ENCODE measurements at regions not wholly inside any gene's neighbourhood (a gene's known extent, or its start where the extent isn't known, plus 50 kb on each side); places are given as distances from the start of the nearest gene placed in this dataset.

GRCh38 chr16:80350061-80350460, 190.7 kb upstream of the DYNLRB2 start:
- no peak overlapping the region for H3K4me3 ChIP-seq (ENCODE audit: low read depth in 1 of 2, low read length in 2 of 2)
- no peaks in the 10 kb centered on the region for H3K36me3 ChIP-seq (ENCODE audit: insufficient read depth, low read length)
- no peaks in the 10 kb centered on the region for H3K4me1 ChIP-seq (ENCODE audit: insufficient read depth, low read length)
- no peaks in the 10 kb centered on the region for H3K27me3 ChIP-seq (ENCODE audit: control insufficient read depth in 1 of 2, insufficient read depth in 2 of 2, low read length in 2 of 2)
- H3K9ac ChIP-seq (ENCODE audit: low read length) = no peak overlapping the region
- no peaks in the 10 kb centered on the region for H3K9me3 ChIP-seq (ENCODE audit: low read length)
- no peak overlapping the region for H3K27ac ChIP-seq (ENCODE audit: low read depth, low read length)

GRCh38 chr16:80347900-80348299, 192.9 kb upstream of the DYNLRB2 start:
- Histone ChIP-seq H3K27me3 (ENCODE audit: control insufficient read depth in 1 of 2, insufficient read depth in 2 of 2, low read length in 2 of 2) (no peaks in the 10 kb centered on the region), H3K36me3 (ENCODE audit: insufficient read depth, low read length) (no peaks in the 10 kb centered on the region), H3K4me3 (ENCODE audit: low read depth in 1 of 2, low read length in 2 of 2) (no peak overlapping the region), H3K4me1 (ENCODE audit: insufficient read depth, low read length) (no peaks in the 10 kb centered on the region), H3K9ac (ENCODE audit: low read length) (no peak overlapping the region), H3K9me3 (ENCODE audit: low read length) (no peaks in the 10 kb centered on the region), H3K27ac (ENCODE audit: low read depth, low read length) (no peak overlapping the region)

GRCh38 chr16:80347002-80347401, 193.8 kb upstream of the DYNLRB2 start:
- Histone ChIP-seq H3K9ac (ENCODE audit: low read length) (no peak overlapping the region), H3K9me3 (ENCODE audit: low read length) (no peaks in the 10 kb centered on the region), H3K27ac (ENCODE audit: low read depth, low read length) (no peak overlapping the region), H3K36me3 (ENCODE audit: insufficient read depth, low read length) (no peaks in the 10 kb centered on the region), H3K4me3 (ENCODE audit: low read depth in 1 of 2, low read length in 2 of 2) (no peak overlapping the region), H3K27me3 (ENCODE audit: control insufficient read depth in 1 of 2, insufficient read depth in 2 of 2, low read length in 2 of 2) (no peaks in the 10 kb centered on the region), H3K4me1 (ENCODE audit: insufficient read depth, low read length) (no peaks in the 10 kb centered on the region)

GRCh38 chr16:80346111-80346632, 194.6 kb upstream of the DYNLRB2 start:
- no peak overlapping the region for H3K9ac ChIP-seq (ENCODE audit: low read length)
- H3K27me3 ChIP-seq (ENCODE audit: control insufficient read depth in 1 of 2, insufficient read depth in 2 of 2, low read length in 2 of 2) = no peaks in the 10 kb centered on the region
- H3K4me3 ChIP-seq (ENCODE audit: low read depth in 1 of 2, low read length in 2 of 2) = no peak overlapping the region
- H3K4me1 ChIP-seq (ENCODE audit: insufficient read depth, low read length) = no peaks in the 10 kb centered on the region
- H3K36me3 ChIP-seq (ENCODE audit: insufficient read depth, low read length) = no peaks in the 10 kb centered on the region
- no peaks in the 10 kb centered on the region for H3K9me3 ChIP-seq (ENCODE audit: low read length)
- no peak overlapping the region for H3K27ac ChIP-seq (ENCODE audit: low read depth, low read length)

- H3K27ac ChIP-seq (ENCODE audit: low read depth, low read length) = no peak overlapping the region
Observed at GRCh38 chr16:80345701-80346100, 195.1 kb upstream of the DYNLRB2 start.

GRCh38 chr16:80344570-80344969, 196.2 kb upstream of the DYNLRB2 start:
- H3K36me3 ChIP-seq (ENCODE audit: insufficient read depth, low read length) = no peaks in the 10 kb centered on the region

More at GRCh38 chr16:80345701-80346100, 195.1 kb upstream of the DYNLRB2 start:
- Histone ChIP-seq H3K9me3 (ENCODE audit: low read length) (no peaks in the 10 kb centered on the region), H3K4me1 (ENCODE audit: insufficient read depth, low read length) (no peaks in the 10 kb centered on the region), H3K27me3 (ENCODE audit: control insufficient read depth in 1 of 2, insufficient read depth in 2 of 2, low read length in 2 of 2) (no peaks in the 10 kb centered on the region), H3K4me3 (ENCODE audit: low read depth in 1 of 2, low read length in 2 of 2) (no peak overlapping the region), H3K9ac (ENCODE audit: low read length) (no peak overlapping the region), H3K36me3 (ENCODE audit: insufficient read depth, low read length) (no peaks in the 10 kb centered on the region)

GRCh38 chr16:80341263-80341662, 199.5 kb upstream of the DYNLRB2 start:
- H3K27ac ChIP-seq (ENCODE audit: low read depth, low read length) = no peak overlapping the region
- no peaks in the 10 kb centered on the region for H3K36me3 ChIP-seq (ENCODE audit: insufficient read depth, low read length)
- no peaks in the 10 kb centered on the region for H3K4me1 ChIP-seq (ENCODE audit: insufficient read depth, low read length)
- H3K9ac ChIP-seq (ENCODE audit: low read length) = no peak overlapping the region
- no peak overlapping the region for H3K4me3 ChIP-seq (ENCODE audit: low read depth in 1 of 2, low read length in 2 of 2)
- H3K9me3 ChIP-seq (ENCODE audit: low read length) = no peaks in the 10 kb centered on the region
- H3K27me3 ChIP-seq (ENCODE audit: control insufficient read depth in 1 of 2, insufficient read depth in 2 of 2, low read length in 2 of 2) = no peaks in the 10 kb centered on the region

More at GRCh38 chr16:80344570-80344969, 196.2 kb upstream of the DYNLRB2 start:
- H3K9me3 ChIP-seq (ENCODE audit: low read length) = no peaks in the 10 kb centered on the region
- H3K4me3 ChIP-seq (ENCODE audit: low read depth in 1 of 2, low read length in 2 of 2) = no peak overlapping the region
- no peak overlapping the region for H3K9ac ChIP-seq (ENCODE audit: low read length)
- no peak overlapping the region for H3K27ac ChIP-seq (ENCODE audit: low read depth, low read length)
- H3K27me3 ChIP-seq (ENCODE audit: control insufficient read depth in 1 of 2, insufficient read depth in 2 of 2, low read length in 2 of 2) = no peaks in the 10 kb centered on the region
- no peaks in the 10 kb centered on the region for H3K4me1 ChIP-seq (ENCODE audit: insufficient read depth, low read length)

GRCh38 chr16:80337786-80338185, 203.0 kb upstream of the DYNLRB2 start:
- H3K9ac ChIP-seq (ENCODE audit: low read length) = no peak overlapping the region
- H3K27me3 ChIP-seq (ENCODE audit: control insufficient read depth in 1 of 2, insufficient read depth in 2 of 2, low read length in 2 of 2) = no peaks in the 10 kb centered on the region
- no peaks in the 10 kb centered on the region for H3K9me3 ChIP-seq (ENCODE audit: low read length)
- H3K27ac ChIP-seq (ENCODE audit: low read depth, low read length) = no peak overlapping the region
- no peaks in the 10 kb centered on the region for H3K4me1 ChIP-seq (ENCODE audit: insufficient read depth, low read length)
- H3K4me3 ChIP-seq (ENCODE audit: low read depth in 1 of 2, low read length in 2 of 2) = no peak overlapping the region
- no peaks in the 10 kb centered on the region for H3K36me3 ChIP-seq (ENCODE audit: insufficient read depth, low read length)

GRCh38 chr16:80330803-80331202, 210.0 kb upstream of the DYNLRB2 start:
- Histone ChIP-seq H3K4me1 (ENCODE audit: insufficient read depth, low read length) (no peaks in the 10 kb centered on the region), H3K9ac (ENCODE audit: low read length) (no peak overlapping the region)

GRCh38 chr16:80330150-80330549, 210.6 kb upstream of the DYNLRB2 start:
- Histone ChIP-seq H3K36me3 (ENCODE audit: insufficient read depth, low read length) (no peaks in the 10 kb centered on the region), H3K9ac (ENCODE audit: low read length) (no peak overlapping the region), H3K4me1 (ENCODE audit: insufficient read depth, low read length) (no peaks in the 10 kb centered on the region), H3K27ac (ENCODE audit: low read depth, low read length) (no peak overlapping the region), H3K4me3 (ENCODE audit: low read depth in 1 of 2, low read length in 2 of 2) (no peak overlapping the region), H3K27me3 (ENCODE audit: control insufficient read depth in 1 of 2, insufficient read depth in 2 of 2, low read length in 2 of 2) (no peaks in the 10 kb centered on the region), H3K9me3 (ENCODE audit: low read length) (no peaks in the 10 kb centered on the region)

More at GRCh38 chr16:80330803-80331202, 210.0 kb upstream of the DYNLRB2 start:
- no peaks in the 10 kb centered on the region for H3K27me3 ChIP-seq (ENCODE audit: control insufficient read depth in 1 of 2, insufficient read depth in 2 of 2, low read length in 2 of 2)
- no peak overlapping the region for H3K27ac ChIP-seq (ENCODE audit: low read depth, low read length)
- no peaks in the 10 kb centered on the region for H3K36me3 ChIP-seq (ENCODE audit: insufficient read depth, low read length)
- no peak overlapping the region for H3K4me3 ChIP-seq (ENCODE audit: low read depth in 1 of 2, low read length in 2 of 2)
- H3K9me3 ChIP-seq (ENCODE audit: low read length) = no peaks in the 10 kb centered on the region

GRCh38 chr16:80327740-80328139, 213.1 kb upstream of the DYNLRB2 start:
- H3K4me1 ChIP-seq (ENCODE audit: insufficient read depth, low read length) = no peaks in the 10 kb centered on the region
- no peaks in the 10 kb centered on the region for H3K9me3 ChIP-seq (ENCODE audit: low read length)
- no peaks in the 10 kb centered on the region for H3K36me3 ChIP-seq (ENCODE audit: insufficient read depth, low read length)
- H3K9ac ChIP-seq (ENCODE audit: low read length) = no peak overlapping the region
- H3K4me3 ChIP-seq (ENCODE audit: low read depth in 1 of 2, low read length in 2 of 2) = no peak overlapping the region
- peaks cover 0 to 4% of the 10 kb centered on the region in 2 donors for H3K27me3 ChIP-seq (ENCODE audit: control insufficient read depth in 1 of 2, insufficient read depth in 2 of 2, low read length in 2 of 2)
- no peak overlapping the region for H3K27ac ChIP-seq (ENCODE audit: low read depth, low read length)

GRCh38 chr16:80324371-80324770, 216.4 kb upstream of the DYNLRB2 start:
- H3K9ac ChIP-seq (ENCODE audit: low read length) = no peak overlapping the region
- H3K9me3 ChIP-seq (ENCODE audit: low read length) = no peaks in the 10 kb centered on the region
- H3K27ac ChIP-seq (ENCODE audit: low read depth, low read length) = no peak overlapping the region
- H3K4me1 ChIP-seq (ENCODE audit: insufficient read depth, low read length) = no peaks in the 10 kb centered on the region
- H3K36me3 ChIP-seq (ENCODE audit: insufficient read depth, low read length) = no peaks in the 10 kb centered on the region
- H3K27me3 ChIP-seq (ENCODE audit: control insufficient read depth in 1 of 2, insufficient read depth in 2 of 2, low read length in 2 of 2) = peaks cover 0 to 4% of the 10 kb centered on the region in 2 donors
- H3K4me3 ChIP-seq (ENCODE audit: low read depth in 1 of 2, low read length in 2 of 2) = no peak overlapping the region
